LoVo (cell line): ENCODE measurements at regions not wholly inside any gene's neighbourhood (a gene's known extent, or its start where the extent isn't known, plus 50 kb on each side); places are given as distances from the start of the nearest gene placed in this dataset.

Experiments used
- DNase-seq: peaks from one replicate; pipeline ENCODE4 v3.0.0-alpha.2; 2016; ENCODE audit warnings: low spot score

DNA sequence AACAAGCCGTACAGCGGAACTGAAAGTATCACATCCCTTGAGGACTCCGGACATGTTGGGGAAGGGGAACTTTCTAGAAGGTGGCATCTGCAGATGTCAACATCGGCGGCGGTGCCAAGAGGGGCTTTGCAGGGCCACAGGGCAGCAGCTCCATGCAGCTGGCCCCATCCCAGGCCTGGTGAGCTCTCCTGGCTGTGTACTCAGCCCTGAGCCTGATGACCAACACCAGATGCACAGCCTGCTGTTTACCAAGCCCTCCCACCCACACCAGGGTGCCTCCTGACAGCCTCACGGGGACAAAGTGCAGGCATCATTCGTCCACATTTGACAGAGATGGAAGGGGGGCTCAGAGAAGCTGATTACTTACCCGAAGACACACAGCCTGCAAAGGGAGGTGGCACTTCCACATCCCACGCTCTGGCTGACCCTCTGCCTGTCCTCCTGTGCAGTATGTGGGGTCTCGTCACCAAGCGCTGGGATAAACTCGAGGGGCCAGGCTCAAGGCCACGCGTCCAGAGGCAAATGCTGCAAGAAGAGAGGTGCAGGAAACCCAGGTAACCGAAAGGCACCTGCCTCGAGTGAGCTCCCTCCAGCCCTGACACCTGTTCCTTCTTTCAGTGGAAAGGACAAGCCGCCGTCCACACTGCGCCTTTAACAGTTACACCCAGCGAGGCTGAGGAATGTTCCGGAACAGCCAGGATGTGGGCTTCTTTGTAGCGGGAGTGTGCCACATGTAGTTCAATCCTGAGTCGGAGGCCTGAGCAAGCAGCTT, 69.0 kb upstream of the ASAP2 start:
- no peak for DNase-seq

DNA sequence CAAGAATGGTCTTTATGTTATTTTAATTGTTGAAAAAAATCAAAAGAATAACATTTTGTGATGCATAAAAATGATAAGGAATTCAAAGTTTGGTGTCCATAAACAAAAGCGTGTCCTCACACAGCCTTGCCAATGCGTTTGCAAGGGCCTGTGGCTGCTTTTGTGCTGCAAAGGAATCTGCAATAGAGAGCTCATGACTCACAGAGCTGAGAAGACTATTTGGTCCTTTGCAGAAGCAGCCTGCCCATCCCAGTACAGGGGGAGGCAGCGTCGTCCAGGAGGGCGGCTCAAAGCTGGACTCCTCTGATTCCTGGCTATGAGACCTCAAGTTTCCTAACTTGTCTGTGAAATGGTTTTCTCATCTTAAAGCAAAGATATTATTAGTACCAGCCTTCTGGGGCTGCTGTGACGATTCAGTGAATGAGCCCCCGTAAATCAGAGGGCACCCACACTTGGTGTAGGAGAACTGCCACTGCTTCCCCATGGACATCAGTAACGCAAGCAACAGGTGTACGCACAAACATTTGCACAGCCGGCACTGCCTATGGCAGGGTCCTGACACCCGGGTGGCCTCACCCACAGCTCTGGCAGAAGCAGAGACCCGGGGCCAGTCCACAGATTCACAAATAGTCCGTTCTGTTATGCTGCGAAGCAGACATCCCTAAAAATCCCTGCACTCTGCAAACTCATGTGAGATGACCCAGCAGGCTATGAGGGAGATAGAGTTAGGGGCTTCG, 70.6 kb upstream of the ASAP2 start:
- no peak for DNase-seq

DNA sequence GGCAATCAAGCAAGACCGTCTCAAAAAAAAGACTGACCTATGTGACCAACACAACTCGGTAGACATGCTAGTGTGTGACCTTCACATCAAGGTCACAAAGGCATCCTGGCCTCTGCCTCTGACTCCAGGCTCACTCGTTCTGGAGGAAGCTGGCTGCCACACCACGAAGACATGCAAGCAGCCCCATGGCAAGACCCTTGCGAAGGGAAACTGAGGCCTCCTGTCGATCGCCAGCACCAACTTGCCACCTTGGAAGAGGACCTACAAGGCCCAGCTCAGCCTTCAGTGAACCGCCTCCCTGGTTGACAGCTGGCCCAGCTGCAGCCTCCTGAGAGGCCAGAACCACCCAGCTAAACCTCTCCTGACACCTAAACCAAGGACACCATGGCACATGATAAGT, 79.3 kb upstream of the ASAP2 start:
- no peak for DNase-seq

DNA sequence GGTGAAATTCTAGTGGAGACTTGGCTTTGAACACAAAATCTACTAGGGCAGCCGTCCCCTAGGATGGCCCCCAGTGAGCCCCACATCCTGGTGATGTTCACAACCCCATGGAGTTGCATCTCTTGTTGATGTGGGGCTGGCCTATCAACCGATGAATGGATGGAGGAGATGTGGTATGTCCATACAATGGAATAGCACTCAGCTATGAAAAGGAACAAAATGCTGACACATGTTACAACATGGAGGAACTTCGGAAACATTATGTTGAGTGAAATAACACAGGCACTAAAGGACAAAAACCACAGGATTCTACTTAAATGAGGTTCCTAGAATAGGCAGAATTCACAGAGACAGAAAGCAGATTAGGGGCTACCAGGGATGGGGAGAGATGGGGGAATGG, 80.1 kb upstream of the ASAP2 start:
- DNase-seq, result no peak

DNA sequence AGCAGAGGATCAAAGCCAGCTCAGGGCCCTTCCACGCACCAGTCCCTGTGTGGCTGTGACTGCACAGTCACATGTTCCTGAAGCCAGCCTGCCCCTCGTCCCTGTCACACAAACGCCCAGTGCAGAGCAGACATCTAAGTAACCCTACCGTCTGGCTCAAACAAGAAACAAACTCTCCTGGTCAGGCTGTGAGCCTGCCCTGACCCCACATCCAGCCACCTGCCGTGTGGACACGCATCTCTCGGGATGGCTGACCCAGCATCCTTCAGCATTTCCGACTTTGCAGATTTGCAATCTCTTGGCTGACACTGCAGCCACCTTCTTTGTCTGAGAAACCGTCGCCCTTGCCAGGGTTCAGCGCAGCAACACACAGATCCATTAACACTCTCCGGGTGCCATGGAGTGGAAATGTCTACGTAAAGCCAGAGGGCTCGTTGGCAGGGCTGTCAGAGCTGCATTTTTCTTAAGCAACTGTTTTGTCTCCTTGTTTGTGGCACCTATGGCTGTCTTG, 82.3 kb upstream of the ASAP2 start:
- no peak for DNase-seq

DNA sequence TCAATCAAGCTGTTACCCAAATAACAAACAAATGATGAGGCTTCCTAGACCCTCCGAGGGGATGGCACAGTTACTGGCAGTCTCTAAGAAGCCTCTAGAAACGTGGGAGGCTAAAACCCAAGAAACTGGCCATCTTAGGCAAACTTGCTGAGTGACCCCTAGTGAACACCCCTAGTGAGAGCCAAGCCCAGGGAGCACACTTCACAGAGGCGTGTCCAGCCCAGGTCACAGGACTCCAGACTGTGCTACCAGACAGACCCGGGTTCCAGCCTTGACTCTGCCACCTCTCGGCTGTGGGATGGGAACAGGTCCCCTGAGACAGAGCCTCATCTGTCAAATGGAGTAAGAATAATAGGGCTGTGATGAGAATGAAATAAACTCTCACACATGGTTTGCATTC, 83.5 kb upstream of the ASAP2 start:
- DNase-seq, result no peak

DNA sequence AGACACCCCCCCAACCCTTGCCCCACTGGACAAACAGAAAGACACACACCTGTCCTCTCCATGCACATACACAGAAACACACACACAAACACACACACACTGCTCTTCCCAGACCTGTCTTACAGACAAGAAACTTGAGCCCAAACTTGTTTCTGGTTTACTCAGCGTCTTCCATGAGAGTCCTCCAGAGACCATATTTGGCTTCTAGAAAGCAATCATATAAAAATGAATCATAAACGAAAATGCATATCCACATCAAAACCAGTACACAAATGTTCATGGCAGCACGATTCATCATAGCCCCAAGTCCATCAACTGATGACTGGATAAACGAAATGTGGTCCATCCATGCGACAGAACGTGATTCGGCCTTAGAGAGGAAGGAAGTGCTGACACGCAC, 84.2 kb upstream of the ASAP2 start:
- DNase-seq, result no peak

DNA sequence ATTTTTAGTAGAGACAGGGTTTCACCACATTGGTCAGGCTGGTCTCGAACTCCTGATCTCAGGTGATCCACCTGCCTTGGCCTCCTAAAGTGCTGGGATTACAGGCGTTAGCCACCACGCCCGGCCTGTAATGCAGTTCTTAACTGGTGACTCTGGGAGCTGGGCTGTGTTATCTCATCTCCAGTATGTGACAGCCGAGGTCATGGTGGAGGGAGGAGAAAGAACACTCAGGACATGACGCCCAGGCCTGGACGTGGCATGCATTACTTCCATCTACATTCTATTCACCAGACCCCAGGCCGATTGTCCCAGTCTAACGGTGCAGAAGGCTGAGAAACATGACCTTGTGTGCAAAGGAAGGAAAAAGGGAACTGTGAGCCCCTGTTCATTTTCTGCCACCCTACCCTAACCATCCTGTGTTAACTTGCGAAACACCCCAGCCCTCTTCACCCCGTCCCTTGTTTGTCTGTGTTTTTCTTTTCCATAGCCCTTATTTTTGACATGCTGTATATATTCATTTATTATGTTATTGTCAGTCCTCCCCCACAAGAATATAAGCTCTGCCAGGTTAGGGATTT, 88.1 kb upstream of the ASAP2 start:
- no peak for DNase-seq

DNA sequence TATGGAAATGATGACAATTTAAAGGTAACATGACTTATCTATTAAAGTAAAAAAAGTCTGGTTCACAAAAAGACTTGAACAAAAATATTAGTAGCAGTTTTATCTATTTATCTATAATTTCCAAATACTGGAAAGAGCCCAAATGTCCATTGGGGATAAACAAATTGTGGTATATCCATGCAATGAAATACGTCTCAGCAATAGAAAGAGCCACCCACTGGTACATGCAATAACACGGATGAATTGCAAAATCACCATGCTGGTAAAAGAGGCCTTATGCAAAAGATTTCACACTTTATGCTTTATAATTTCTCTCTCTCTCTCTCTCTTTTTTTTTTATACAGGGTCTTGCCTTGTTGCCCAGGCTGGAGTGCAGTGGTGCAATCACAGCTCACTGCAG, 91.4 kb upstream of the ASAP2 start:
- no peak for DNase-seq

DNA sequence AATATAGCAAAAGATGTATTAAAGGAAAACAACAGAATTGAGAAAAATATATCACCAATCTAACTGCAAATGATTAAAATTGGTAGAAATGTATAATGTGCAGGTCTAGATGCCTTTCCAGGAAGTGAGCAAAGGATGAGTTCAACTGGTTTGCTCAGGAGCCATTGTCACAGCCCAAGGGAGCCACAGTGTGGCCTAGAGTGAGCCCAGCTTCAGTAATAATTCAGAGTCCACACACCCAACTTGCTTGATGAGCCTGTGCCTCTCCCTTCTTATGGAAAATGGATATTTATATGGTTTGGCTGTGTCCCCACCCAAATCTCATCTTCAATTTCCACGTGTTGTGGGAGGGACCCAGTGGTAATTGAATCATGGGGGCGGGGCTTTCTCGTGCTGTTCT, 92.2 kb upstream of the ASAP2 start:
- no peak for DNase-seq

DNA sequence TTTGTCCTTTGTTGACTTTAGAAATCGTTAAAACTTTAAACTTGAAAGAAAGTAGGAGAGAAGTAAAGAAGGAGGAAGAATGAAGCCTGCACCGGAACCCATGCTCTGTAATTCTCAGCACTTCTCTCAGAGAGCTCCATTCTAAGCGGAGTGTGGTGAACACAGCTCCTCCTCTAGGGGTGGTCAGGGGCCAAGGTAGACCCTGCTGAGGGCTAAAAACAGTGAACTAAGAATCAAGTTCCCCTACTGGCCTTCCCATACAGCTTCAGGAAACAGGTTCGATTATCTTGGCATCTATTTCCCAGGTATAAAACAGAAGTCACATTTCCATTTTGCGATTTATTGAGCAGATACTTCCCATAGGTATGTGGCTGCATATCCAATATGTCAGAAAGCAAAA, 92.7 kb upstream of the ASAP2 start:
- DNase-seq, result no peak

DNA sequence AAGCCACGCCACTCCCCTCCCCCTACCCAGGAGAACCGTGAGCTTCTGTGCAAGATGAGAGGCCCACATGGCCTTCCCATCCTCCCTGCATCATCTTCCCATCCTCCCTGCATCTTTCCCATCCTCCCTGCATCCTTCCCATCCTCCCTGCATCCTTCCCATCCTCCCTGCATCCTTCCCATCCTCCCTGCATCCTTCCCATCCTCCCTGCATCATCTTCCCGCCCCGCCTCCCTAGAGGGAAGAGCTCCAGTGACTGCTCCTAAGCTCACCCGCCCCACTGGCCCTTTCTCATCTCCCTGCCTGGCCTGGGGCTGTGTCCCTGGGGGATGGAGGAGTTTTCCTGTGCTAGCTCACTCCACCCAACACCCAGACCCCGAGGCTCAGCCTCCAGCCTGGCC, 93.3 kb upstream of the ASAP2 start:
- DNase-seq, result no peak

DNA sequence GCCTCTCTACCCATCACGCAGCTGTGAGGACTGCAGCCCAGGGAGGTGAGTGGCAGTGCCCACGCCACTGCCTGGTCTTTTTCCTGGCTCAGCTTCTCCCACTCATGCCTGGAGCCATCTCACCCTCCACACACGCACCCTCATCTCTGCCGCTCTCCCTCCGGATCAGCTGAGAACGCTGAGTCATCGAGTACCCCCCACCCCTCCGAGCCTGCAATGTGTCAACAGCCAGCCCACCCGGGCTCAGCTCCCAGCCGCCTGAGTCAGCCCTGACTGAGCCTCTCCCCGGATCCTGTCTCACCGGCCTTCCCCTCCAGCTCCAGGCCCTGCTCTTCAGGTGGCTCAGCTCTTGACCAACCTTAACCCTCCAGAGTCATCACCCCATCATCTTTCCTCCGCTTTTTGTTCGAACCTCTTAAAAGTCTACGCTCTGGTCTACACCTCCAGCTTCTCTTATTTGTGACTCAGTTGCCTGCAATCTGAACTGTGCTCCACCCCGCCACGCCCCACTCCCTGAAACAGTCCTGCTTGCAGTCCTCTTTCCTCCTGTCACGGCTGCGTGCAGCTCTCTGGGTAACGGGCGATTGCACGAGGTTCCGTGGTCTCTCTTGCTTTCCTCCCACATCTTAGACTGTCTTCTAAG, 94.4 kb upstream of the ASAP2 start:
- DNase-seq, result peak; percentile 82

DNA sequence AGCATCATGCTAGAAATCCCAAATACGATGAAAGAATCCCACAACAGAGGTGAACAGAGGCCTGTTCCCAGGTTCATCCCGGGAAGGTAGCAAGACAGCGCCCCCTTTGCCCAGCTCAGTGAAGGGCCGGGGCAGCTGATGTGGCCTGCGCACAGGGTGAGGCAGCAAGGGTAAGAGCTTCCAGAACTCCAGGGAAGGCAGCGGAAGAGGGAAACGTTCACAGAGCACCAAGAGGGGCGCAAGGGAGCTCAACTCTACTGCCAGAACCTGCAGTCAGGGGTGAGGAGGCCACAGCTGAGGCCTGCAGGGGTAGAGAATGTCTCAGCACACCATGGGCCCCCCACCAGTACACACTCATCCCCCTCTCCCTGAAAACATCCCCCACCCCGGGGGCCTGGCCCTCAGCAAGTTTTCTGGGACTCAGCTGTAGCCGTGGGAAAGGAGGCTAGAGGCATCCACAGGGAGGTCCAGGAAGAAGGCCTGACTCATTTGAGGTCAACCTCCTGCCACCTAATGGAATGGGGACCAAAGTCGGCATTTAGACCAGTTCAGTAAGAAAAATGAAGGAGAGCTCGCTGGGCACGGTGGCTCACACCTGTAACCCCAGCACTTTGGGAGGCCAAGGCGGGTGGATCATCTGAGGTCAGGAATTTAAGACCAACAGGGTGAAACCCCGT, 95.6 kb upstream of the ASAP2 start:
- no peak for DNase-seq

DNA sequence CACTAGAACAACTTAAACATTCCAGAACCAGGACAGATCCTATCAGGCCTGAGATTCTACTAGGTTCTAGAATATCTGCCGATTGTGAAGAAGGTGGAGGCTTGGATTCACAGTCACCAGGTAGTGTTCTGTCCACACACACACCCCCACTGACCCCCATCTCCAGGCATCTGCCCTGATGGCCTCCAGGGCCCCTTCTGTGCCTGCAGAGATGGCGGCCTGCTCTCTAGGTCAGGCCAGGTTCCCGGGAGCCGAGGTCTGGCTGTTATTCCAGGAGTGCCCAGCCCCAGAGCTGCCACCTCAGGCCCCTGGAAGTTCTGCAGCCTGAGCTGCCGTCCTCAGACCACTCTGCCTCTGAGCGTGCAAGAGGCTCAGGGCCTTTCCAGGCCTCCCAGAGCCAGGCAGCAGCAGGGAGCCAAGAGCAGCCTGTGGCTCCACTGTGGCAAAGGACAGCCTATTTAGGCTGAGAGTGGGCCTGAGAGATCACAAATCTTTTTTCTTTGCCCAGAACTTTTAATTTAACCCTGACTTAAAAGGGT, 96.2 kb upstream of the ASAP2 start:
- DNase-seq, result no peak

DNA sequence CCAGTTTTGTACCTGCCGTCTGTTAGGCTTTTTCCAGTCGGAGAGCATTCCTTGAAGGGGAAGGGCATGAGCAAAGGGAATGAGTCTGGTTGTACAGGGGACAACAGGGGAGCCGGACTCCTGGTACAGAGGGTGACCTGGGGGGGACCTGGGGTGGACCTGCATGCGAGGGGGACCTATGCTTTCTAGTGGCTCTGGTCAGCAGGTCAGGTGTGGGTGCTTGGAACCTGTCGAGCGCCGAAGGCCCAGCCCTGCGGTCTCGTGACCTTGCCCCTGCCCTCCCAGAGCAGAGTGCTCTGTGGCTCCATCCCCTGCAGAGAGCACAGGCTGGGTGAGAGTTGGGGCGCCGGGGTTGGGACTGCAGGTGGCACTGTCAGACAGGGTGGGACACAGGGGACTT, 96.7 kb upstream of the ASAP2 start:
- DNase-seq, result no peak

DNA sequence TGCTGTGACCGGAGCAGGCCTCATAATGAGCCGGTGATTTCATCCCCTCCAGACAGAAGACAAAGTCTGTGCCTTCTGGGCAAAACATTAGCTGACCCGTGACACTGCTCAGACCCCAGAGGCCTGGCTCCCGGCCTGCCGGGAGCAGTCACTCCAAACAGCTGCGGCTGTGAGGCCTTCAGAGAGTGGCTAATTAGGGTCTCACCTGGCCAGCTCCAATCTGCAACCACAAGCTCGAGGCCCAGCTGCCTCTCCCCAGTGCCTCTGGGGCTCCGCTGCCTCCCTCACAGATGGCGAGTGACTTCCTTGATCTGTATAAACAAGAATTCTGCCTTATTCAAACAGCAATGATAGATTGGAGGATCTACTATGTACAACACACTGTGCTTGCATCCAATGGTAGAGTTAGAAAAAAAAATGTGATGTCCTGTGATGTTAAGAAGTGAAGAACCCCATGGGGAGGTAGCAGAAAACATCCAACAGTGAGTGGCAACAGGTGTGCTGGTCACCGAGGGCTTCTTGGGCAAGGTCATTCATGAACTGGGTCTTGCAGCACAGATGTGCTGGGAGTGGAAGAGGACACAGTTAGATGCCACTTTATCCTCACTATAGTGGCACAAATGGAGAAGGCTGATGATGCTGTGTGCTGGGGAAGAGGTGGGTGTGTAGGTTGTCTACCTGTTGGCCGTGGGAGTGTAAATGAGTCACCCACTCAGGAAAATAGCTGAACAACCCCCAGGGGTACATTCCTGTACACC, 98.2 kb upstream of the ASAP2 start:
- no peak for DNase-seq

DNA sequence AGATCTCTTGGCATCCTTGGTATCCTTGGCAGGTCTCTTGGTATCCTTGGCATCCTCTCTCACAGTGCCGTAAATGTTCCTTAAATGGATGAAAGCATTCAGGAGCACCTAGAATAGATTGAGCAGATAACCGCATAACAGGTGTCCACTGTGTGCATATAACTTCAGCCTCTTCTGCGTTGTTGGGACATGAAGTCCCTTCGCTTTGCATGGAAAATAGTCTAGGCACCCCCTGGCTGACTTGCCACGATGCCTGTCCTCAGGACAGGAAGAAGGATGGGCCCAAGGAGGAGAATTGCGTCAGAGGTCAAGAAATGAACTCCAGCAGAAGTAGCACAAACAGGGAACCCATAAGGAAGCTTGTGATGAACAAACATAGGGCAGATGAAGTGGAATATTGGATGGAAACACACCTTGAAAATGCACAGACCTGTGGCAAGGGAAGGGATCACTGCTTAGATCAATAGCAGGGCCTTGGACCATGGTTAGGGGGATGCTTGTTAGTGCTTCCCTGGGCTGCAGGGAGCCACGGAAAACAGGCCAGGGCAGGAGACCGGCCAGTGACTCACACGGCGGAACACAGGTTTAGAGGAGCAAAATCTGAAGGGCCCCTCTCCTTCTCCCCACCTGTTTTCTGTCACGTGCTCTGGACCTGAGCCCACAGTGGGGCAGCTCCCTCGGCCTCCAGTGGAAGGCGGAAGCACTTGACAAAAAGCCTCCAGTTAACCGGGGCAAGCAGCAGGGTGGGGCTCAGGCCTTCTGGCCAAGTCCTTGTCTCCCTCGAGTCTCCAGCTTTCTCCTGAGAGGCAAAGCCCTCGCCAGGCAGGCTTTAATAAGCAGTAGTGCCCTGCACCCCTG, 99.2 kb upstream of the ASAP2 start:
- DNase-seq, result no peak

DNA sequence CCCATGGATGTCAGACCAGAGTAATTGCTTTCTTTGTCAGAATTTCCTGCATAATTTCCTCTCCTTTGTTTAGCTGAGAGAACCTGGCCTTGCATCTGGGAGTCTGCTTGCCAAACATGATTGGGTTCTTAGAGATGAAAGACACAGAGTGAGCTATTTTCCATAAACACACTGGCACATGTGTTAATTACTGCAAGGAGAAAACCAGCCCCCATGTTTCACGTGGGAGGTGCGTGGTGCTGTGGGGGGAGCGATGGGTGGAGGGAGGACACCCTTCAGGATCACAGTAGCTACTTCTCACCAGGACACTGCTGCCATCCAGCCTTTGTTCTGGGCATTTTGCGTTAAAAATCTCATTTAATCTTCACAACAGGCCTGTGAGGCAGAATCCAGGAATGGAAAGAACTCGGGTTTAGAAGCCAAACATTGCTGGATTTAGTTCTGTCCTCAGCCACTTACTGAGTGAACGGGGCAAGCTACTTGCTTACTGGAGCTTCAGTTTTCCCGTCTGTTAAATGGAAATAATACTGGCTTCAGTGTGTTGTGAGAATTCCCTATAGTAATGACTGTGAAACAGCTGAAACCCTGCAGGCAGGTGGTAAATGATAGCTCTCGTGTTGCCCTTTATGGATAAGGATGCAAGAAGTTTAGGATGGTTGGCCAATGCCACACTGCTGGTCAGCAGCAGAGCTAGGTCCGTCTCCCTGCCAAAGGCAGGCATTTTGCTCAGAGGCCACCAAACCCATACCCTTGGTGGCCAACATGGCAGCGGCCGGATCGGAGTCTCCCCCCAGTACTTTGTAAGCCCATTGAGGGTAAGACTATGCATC, 100.1 kb upstream of the ASAP2 start:
- no peak for DNase-seq
